RWPE2 (cell line): ENCODE measurements at regions not wholly inside any gene's neighbourhood (a gene's known extent, or its start where the extent isn't known, plus 50 kb on each side); places are given as distances from the start of the nearest gene placed in this dataset.

ENCODE experiments used
- ATAC-seq: fragments of 200-7000 bp; cut with Tn5 transposase; 3 replicates; pipeline ENCODE4 v1.9.1; 2021; ENCODE audit warnings: low read depth
- DNase-seq: peaks from one replicate; pipeline ENCODE4 v3.0.0-alpha.2; 2020; ENCODE audit warnings: low spot score
- H3K27ac ChIP-seq: fragments of 450-650 bp; 2 replicates; pipeline ENCODE4 v1.5.1; 2017; ENCODE audit warnings: mild to moderate bottlenecking; ENCODE audit not compliant: poor library complexity, severe bottlenecking
- H3K27me3 ChIP-seq: fragments of 250-450 bp; sonication (Bioruptor Pico); 2 replicates; pipeline ENCODE4 v1.5.1; 2021; ENCODE audit warnings: mild to moderate bottlenecking, moderate library complexity; ENCODE audit not compliant: insufficient read depth, poor library complexity, severe bottlenecking
- H3K36me3 ChIP-seq: fragments of 250-450 bp; sonication (Bioruptor Pico); 2 replicates; pipeline ENCODE4 v1.5.1; 2020; ENCODE audit warnings: low read depth, mild to moderate bottlenecking, moderate library complexity
- H3K4me1 ChIP-seq: fragments of 250-450 bp; sonication (Bioruptor Pico); 2 replicates; pipeline ENCODE4 v1.5.1; 2021; ENCODE audit warnings: mild to moderate bottlenecking, moderate library complexity; ENCODE audit not compliant: insufficient read depth, poor library complexity, severe bottlenecking
- H3K4me3 ChIP-seq: fragments of 250-450 bp; sonication (Bioruptor Pico); 2 replicates; pipeline ENCODE4 v1.5.1; 2021; ENCODE audit warnings: mild to moderate bottlenecking, moderate library complexity; ENCODE audit not compliant: severe bottlenecking
- H3K9me3 ChIP-seq: fragments of 250-450 bp; sonication (Bioruptor Pico); 2 replicates; pipeline ENCODE4 v1.5.1; 2021; ENCODE audit warnings: mild to moderate bottlenecking, moderate library complexity; ENCODE audit not compliant: severe bottlenecking
- TF ChIP-seq, protein P1 (sequence below): fragments of 450-650 bp; IDR thresholded peaks from one replicate; pipeline ENCODE4 v1.5.1; 2017; ENCODE audit warnings: mild to moderate bottlenecking, moderate library complexity; ENCODE audit not compliant: poor library complexity, severe bottlenecking

DNA sequence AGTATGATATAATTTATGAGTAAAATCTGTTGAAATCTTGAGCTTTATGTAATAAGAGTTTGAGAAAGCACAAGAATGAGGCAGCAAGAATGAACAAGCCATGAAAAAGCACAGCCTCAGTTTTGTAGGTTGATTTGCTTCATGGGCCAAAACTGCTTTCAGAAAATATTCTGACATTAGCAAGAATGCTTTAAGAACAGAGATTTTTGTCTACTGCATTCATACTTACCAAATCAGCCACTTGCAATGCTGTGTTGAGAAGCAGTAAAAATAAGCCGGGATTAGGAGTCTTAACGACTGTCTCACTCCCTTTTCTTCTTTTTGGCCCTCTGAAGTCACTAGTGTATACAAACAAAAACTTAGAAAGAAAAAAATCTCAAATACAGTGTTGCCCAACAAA lies 114.5 kb downstream of the POSTN start:
- Histone ChIP-seq H3K36me3 (no peaks in the 10 kb centered on the region), H3K4me1 (no peaks in the 10 kb centered on the region), H3K27ac (no peak overlapping the region), H3K4me3 (no peak overlapping the region), H3K27me3 (no peaks in the 10 kb centered on the region), H3K9me3 (no peaks in the 10 kb centered on the region)
- DNase-seq (no peak), ATAC-seq (no peak)
- TF ChIP-seq, protein P1, sequence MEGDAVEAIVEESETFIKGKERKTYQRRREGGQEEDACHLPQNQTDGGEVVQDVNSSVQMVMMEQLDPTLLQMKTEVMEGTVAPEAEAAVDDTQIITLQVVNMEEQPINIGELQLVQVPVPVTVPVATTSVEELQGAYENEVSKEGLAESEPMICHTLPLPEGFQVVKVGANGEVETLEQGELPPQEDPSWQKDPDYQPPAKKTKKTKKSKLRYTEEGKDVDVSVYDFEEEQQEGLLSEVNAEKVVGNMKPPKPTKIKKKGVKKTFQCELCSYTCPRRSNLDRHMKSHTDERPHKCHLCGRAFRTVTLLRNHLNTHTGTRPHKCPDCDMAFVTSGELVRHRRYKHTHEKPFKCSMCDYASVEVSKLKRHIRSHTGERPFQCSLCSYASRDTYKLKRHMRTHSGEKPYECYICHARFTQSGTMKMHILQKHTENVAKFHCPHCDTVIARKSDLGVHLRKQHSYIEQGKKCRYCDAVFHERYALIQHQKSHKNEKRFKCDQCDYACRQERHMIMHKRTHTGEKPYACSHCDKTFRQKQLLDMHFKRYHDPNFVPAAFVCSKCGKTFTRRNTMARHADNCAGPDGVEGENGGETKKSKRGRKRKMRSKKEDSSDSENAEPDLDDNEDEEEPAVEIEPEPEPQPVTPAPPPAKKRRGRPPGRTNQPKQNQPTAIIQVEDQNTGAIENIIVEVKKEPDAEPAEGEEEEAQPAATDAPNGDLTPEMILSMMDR = no peak

DNA sequence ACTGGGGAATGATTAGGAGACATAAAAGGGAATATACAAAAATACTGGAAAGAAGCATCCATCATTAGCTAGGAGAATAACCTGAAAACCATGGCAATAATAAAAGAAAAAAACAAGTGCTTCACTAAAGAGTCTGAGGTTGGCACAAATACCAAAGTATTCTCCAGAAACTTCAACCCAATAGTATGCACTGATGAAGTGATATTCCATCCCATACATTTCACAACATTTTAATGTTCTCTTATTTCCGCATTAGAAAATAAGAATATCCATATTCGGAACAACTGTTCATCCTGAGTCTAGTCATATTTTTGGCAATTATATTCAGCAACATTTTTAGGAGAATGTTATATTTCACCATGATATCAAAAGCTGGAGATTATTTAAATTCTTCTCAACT lies 116.2 kb downstream of the POSTN start:
- H3K4me3 ChIP-seq = no peak overlapping the region
- DNase-seq (no peak), ATAC-seq (no peak)
- H3K27ac ChIP-seq = no peak overlapping the region
- H3K9me3 ChIP-seq = no peaks in the 10 kb centered on the region
- H3K27me3 ChIP-seq = no peaks in the 10 kb centered on the region
- H3K4me1 ChIP-seq = no peaks in the 10 kb centered on the region
- TF ChIP-seq, protein P1 = no peak
- no peaks in the 10 kb centered on the region for H3K36me3 ChIP-seq

GRCh38 chr13:37481885-37482227 lies 116.7 kb downstream of the POSTN start:
- no peaks in the 10 kb centered on the region for H3K27me3 ChIP-seq
- H3K9me3 ChIP-seq = no peaks in the 10 kb centered on the region
- H3K4me3 ChIP-seq = no peak overlapping the region
- H3K4me1 ChIP-seq = peaks cover 1% of the 10 kb centered on the region
- no peaks in the 10 kb centered on the region for H3K36me3 ChIP-seq
- no peak for DNase-seq
- no peak for ATAC-seq
- H3K27ac ChIP-seq = no peak overlapping the region
- TF ChIP-seq, protein P1 = no peak

DNA sequence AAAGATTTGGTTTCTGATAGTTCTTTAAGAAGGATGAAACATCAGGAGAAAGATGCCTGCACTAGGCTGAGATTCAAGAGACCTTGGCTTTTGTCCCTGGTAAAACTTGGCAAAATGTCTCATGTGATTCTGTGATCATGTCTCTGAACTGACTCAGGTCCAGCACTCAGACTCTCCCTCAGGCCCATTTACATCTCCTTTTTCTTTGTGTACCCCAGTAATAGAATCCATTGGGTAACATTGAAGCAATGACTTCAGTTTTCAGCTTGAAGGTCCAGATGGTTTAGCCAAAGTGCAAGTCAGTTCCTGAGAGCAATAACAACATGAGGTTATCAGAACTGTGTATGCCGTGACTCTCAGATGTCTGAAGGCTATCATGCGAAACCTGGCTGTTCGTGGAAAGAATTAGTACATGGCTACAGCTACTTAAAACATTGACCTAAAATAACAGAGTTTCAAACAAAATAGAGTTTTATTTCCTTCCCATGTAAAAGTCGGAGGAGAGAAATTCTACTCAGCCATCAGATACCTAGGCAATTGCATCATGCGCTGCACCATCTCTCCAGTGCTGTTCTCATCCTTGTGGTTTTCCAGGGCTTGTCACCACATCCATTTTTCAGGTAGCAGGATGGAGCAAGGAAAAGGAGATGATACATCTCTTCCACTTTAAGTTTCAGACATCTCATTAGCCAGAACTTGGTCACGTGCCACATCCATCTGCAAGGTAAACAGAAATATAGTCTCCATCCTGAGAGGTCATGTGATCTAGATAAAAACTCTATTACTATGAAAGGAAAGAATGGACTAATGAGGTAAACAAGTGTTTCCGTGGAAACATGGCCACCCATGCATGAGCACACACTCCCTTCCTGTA lies 117.3 kb downstream of the POSTN start:
- Histone ChIP-seq H3K4me3 (no peak overlapping the region), H3K27ac (no peak overlapping the region), H3K27me3 (no peaks in the 10 kb centered on the region), H3K9me3 (no peaks in the 10 kb centered on the region), H3K36me3 (no peaks in the 10 kb centered on the region), H3K4me1 (peaks cover 5% of the 10 kb centered on the region)
- TF ChIP-seq, protein P1 = no peak
- DNase-seq (no peak), ATAC-seq (no peak)

- H3K4me1 ChIP-seq = peaks cover 5% of the 10 kb centered on the region
- TF ChIP-seq, protein P1 = no peak
- no peak for DNase-seq
- H3K27me3 ChIP-seq = no peaks in the 10 kb centered on the region
- no peak overlapping the region for H3K4me3 ChIP-seq
- ATAC-seq = no peak
- H3K9me3 ChIP-seq = no peaks in the 10 kb centered on the region
- H3K27ac ChIP-seq = no peak overlapping the region
- no peaks in the 10 kb centered on the region for H3K36me3 ChIP-seq
These were observed 118.7 kb downstream of the POSTN start for GRCh38 chr13:37479916-37480315.
